ENCODE measurements at regions not wholly inside any gene's neighbourhood (a gene's known extent, or its start where the extent isn't known, plus 50 kb on each side); places are given as distances from the start of the nearest gene placed in this dataset.

GRCh38 chr4:17152941-17153540 is 254.6 kb upstream of the LDB2 start:
- no peaks in the 10 kb centered on the region for H3K4me1 Mint-ChIP-seq (ENCODE audit: low read depth)
- DNase-seq: no peak
- no peaks in the 10 kb centered on the region for H3K9me3 Mint-ChIP-seq
- H3K4me3 Mint-ChIP-seq: no peak overlapping the region
- intact Hi-C loops (cut with micrococcal nuclease): no loop called here
- H3K27ac Mint-ChIP-seq: no peak overlapping the region
- ChIA-PET CTCF (no interaction called here), POLR2A (no interaction called here)
- H3K36me3 Mint-ChIP-seq: no peaks in the 10 kb centered on the region
- no peaks in the 10 kb centered on the region for H3K27me3 Mint-ChIP-seq

- no peak overlapping the region for H3K4me3 Mint-ChIP-seq
- CTCF ChIA-PET: no interaction called here
- DNase-seq: no peak
- intact Hi-C loops (cut with micrococcal nuclease): no loop called here
- peaks cover 23% of the 10 kb centered on the region for H3K9me3 Mint-ChIP-seq
- H3K27ac Mint-ChIP-seq: no peak overlapping the region
- H3K27me3 Mint-ChIP-seq: no peaks in the 10 kb centered on the region
- H3K4me1 Mint-ChIP-seq (ENCODE audit: low read depth): no peaks in the 10 kb centered on the region
- POLR2A ChIA-PET: no interaction called here
- H3K36me3 Mint-ChIP-seq: no peaks in the 10 kb centered on the region
Measured at GRCh38 chr4:17142232-17142711, 243.8 kb upstream of the LDB2 start.

- POLR2A ChIA-PET: no interaction called here
- Mint-ChIP-seq H3K9me3 (peaks cover 23% of the 10 kb centered on the region), H3K4me3 (no peak overlapping the region), H3K36me3 (no peaks in the 10 kb centered on the region), H3K27ac (no peak overlapping the region), H3K4me1 (ENCODE audit: low read depth) (no peaks in the 10 kb centered on the region), H3K27me3 (peaks cover 5% of the 10 kb centered on the region)
- CTCF ChIA-PET: no interaction called here
- intact Hi-C loops (cut with micrococcal nuclease): no loop called here
- no peak for DNase-seq
Measured at GRCh38 chr4:17138847-17139246, 240.4 kb upstream of the LDB2 start.

- ChIA-PET POLR2A (no interaction called here), CTCF (no interaction called here)
- Mint-ChIP-seq H3K27ac (no peak overlapping the region), H3K36me3 (no peaks in the 10 kb centered on the region), H3K4me3 (no peak overlapping the region), H3K27me3 (peaks cover 7% of the 10 kb centered on the region), H3K9me3 (peaks cover 13% of the 10 kb centered on the region), H3K4me1 (ENCODE audit: low read depth) (no peaks in the 10 kb centered on the region)
- no peak for DNase-seq
- intact Hi-C loops (cut with micrococcal nuclease): no loop called here
Measured at GRCh38 chr4:17134565-17134964, 236.1 kb upstream of the LDB2 start.

- Mint-ChIP-seq H3K27ac (no peak overlapping the region), H3K4me1 (ENCODE audit: low read depth) (no peaks in the 10 kb centered on the region), H3K27me3 (peaks cover 7% of the 10 kb centered on the region), H3K36me3 (no peaks in the 10 kb centered on the region), H3K4me3 (no peak overlapping the region), H3K9me3 (peaks cover 9% of the 10 kb centered on the region)
- no peak for DNase-seq
- intact Hi-C loops (cut with micrococcal nuclease): no loop called here
- POLR2A ChIA-PET: no interaction called here
- CTCF ChIA-PET: no interaction called here
Measured at GRCh38 chr4:17134100-17134499, 235.7 kb upstream of the LDB2 start.

GRCh38 chr4:17132226-17132625 is 233.8 kb upstream of the LDB2 start:
- POLR2A ChIA-PET: no interaction called here
- CTCF ChIA-PET: no interaction called here
- DNase-seq: no peak
- Mint-ChIP-seq H3K27me3 (peaks cover 7% of the 10 kb centered on the region), H3K36me3 (no peaks in the 10 kb centered on the region), H3K4me1 (ENCODE audit: low read depth) (no peaks in the 10 kb centered on the region), H3K27ac (no peak overlapping the region), H3K9me3 (no peaks in the 10 kb centered on the region), H3K4me3 (no peak overlapping the region)
- intact Hi-C loops (cut with micrococcal nuclease): no loop called here

- POLR2A ChIA-PET: no interaction called here
Measured at GRCh38 chr4:17128268-17128667, 229.8 kb upstream of the LDB2 start.

GRCh38 chr4:17126321-17126966 is 228.0 kb upstream of the LDB2 start:
- Mint-ChIP-seq H3K4me1 (ENCODE audit: low read depth) (no peaks in the 10 kb centered on the region), H3K4me3 (no peak overlapping the region), H3K9me3 (no peaks in the 10 kb centered on the region), H3K27ac (no peak overlapping the region), H3K27me3 (no peaks in the 10 kb centered on the region), H3K36me3 (no peaks in the 10 kb centered on the region)
- CTCF ChIA-PET: no interaction called here
- intact Hi-C loops (cut with micrococcal nuclease): no loop called here
- no peak for DNase-seq
- POLR2A ChIA-PET: no interaction called here

More at GRCh38 chr4:17128268-17128667, 229.8 kb upstream of the LDB2 start:
- Mint-ChIP-seq H3K36me3 (no peaks in the 10 kb centered on the region), H3K4me3 (no peak overlapping the region), H3K9me3 (no peaks in the 10 kb centered on the region), H3K27ac (no peak overlapping the region), H3K27me3 (no peaks in the 10 kb centered on the region), H3K4me1 (ENCODE audit: low read depth) (no peaks in the 10 kb centered on the region)
- no peak for DNase-seq
- intact Hi-C loops (cut with micrococcal nuclease): no loop called here
- CTCF ChIA-PET: no interaction called here

- H3K36me3 Mint-ChIP-seq: no peaks in the 10 kb centered on the region
- H3K9me3 Mint-ChIP-seq: no peaks in the 10 kb centered on the region
- H3K27ac Mint-ChIP-seq: no peak overlapping the region
- no peak overlapping the region for H3K4me3 Mint-ChIP-seq
- no peaks in the 10 kb centered on the region for H3K4me1 Mint-ChIP-seq (ENCODE audit: low read depth)
- DNase-seq: no peak
- intact Hi-C loops (cut with micrococcal nuclease): no loop called here
- CTCF ChIA-PET: no interaction called here
- POLR2A ChIA-PET: no interaction called here
- H3K27me3 Mint-ChIP-seq: no peaks in the 10 kb centered on the region
Measured at GRCh38 chr4:17124767-17125166, 226.3 kb upstream of the LDB2 start.

- ChIA-PET POLR2A (no interaction called here), CTCF (no interaction called here)
- intact Hi-C loops (cut with micrococcal nuclease): no loop called here
- Mint-ChIP-seq H3K9me3 (no peaks in the 10 kb centered on the region), H3K36me3 (no peaks in the 10 kb centered on the region), H3K27ac (no peak overlapping the region), H3K4me1 (ENCODE audit: low read depth) (no peaks in the 10 kb centered on the region), H3K4me3 (no peak overlapping the region), H3K27me3 (peaks cover 1% of the 10 kb centered on the region)
- no peak for DNase-seq
Measured at GRCh38 chr4:17120761-17121160, 222.3 kb upstream of the LDB2 start.

GRCh38 chr4:17117746-17118145 is 219.3 kb upstream of the LDB2 start:
- H3K36me3 Mint-ChIP-seq: no peaks in the 10 kb centered on the region
- no peak for DNase-seq
- CTCF ChIA-PET: no interaction called here
- H3K4me1 Mint-ChIP-seq (ENCODE audit: low read depth): no peaks in the 10 kb centered on the region
- POLR2A ChIA-PET: no interaction called here
- no peak overlapping the region for H3K4me3 Mint-ChIP-seq
- H3K9me3 Mint-ChIP-seq: no peaks in the 10 kb centered on the region
- peaks cover 3% of the 10 kb centered on the region for H3K27me3 Mint-ChIP-seq
- intact Hi-C loops (cut with micrococcal nuclease): no loop called here
- no peak overlapping the region for H3K27ac Mint-ChIP-seq

- Mint-ChIP-seq H3K4me1 (ENCODE audit: low read depth) (no peaks in the 10 kb centered on the region), H3K27ac (no peak overlapping the region), H3K36me3 (no peaks in the 10 kb centered on the region), H3K9me3 (no peaks in the 10 kb centered on the region), H3K27me3 (peaks cover 3% of the 10 kb centered on the region), H3K4me3 (no peak overlapping the region)
- no peak for DNase-seq
- intact Hi-C loops (cut with micrococcal nuclease): no loop called here
- POLR2A ChIA-PET: no interaction called here
- CTCF ChIA-PET: no interaction called here
Measured at GRCh38 chr4:17115583-17115982, 217.1 kb upstream of the LDB2 start.

- DNase-seq: peak; percentile 10
- Mint-ChIP-seq H3K9me3 (no peaks in the 10 kb centered on the region), H3K27me3 (peaks cover 3% of the 10 kb centered on the region), H3K4me1 (ENCODE audit: low read depth) (no peaks in the 10 kb centered on the region), H3K27ac (no peak overlapping the region), H3K4me3 (no peak overlapping the region), H3K36me3 (no peaks in the 10 kb centered on the region)
- ChIA-PET CTCF (interaction anchor here (0.7 kb wide), 1 partner anchor 818 kb away, joined by 3 read pairs; no protein-coding TSS in a partner anchor), POLR2A (no interaction called here)
- intact Hi-C loops (cut with micrococcal nuclease): no loop called here
Measured at GRCh38 chr4:17112292-17112659, 213.8 kb upstream of the LDB2 start.
